T-helper 2 cell treated with Interferon-gamma antibody and Interleukin-4, amounts not matched to agents 100 ng/mL and 5 ng/mL, for 36 hours (primary cell): ENCODE measurements at regions not wholly inside any gene's neighbourhood (a gene's known extent, or its start where the extent isn't known, plus 50 kb on each side); places are given as distances from the start of the nearest gene placed in this dataset.

Source experiments
- intact Hi-C: fragments of 100-400 bp; cut with micrococcal nuclease; formaldehyde crosslinking; loops from one replicate; pipeline ENCODE4 v1.15.1; 2023

DNA sequence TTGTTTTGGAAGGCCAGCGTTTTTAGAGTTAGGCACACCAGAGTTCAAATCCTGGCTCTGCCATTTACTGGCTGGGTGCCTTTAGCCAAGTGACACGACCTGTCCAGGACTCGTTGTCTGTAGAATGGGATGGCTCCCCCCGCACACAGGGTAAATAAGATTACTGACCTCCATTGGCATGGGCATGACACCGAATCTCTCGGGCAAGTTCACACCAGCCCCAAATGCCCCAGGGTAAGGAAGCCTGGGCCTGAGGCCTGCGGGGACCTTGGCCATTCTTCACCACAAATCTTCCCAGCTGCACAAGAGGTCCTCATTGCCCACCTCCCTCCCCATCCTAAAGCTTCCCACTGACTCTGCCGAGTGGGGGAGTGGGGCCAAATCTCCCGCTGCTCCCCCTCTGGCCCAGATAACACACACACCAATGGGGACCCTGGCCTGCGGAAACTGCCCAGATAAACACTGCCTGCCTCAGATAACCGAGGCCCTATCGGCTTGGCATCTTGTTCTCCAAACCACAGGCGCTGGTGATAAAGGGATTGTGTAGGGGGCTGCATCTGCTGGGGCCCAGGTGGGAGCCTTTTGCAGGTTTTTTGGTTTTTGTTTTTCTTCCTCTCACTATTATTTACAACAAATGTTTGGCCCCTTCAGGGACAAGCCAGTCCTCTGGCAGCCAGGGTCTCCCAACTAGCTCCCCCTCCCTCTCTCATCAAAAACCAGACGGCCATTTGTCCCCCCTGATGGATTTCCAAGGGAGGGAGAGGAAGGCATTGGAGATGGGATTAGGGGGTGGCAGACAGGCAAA lies 75.0 kb upstream of the LHX1 start:
- intact Hi-C loops, result no loop called here

- intact Hi-C loops, result no loop called here
Observed at GRCh38 chr17:36863131-36863530, 74.1 kb upstream of the LHX1 start.

DNA sequence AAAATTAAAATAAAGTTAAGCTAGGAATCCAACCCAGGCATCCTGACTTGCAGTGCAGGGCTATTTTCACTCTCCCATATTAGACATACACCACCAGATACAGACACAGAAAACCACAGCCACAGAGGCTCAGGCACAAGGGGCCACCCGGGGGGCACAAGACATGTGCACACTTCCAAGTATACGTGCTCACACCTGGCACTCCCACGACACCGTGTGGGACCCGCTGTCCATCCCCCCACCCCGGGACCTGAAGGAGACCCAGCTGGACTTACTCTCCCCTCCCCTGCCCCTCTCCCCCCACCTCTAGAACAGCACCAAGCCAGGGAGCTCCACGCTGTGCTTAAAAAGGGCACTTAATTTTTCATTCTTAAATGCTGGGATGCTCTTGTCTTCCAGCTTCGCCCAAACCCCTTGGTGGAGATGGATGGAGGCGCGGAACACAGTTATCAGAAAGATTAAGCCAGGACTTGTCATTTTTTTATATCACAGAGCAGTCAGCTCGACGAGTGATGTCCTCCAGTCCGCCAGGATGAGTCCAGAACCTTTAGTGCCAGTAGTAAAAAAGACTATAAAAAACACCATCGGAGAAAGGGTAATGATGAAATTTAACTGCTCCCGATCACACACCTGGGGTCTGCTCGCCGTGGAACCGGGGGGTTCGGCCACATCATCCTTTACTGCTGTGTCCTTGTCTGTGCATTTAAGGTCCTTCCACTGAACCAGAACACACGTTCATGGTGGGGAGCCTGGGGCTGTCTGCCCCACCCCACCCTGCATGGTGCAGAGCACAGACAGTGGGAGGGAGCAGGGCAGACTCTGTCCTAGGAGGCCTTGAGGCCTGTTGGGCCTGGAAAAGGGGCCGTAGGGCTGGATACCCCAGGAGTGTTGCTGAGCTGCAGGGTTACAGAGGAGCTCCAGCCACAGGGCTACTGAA lies 73.3 kb upstream of the LHX1 start:
- intact Hi-C loops, result no loop called here

DNA sequence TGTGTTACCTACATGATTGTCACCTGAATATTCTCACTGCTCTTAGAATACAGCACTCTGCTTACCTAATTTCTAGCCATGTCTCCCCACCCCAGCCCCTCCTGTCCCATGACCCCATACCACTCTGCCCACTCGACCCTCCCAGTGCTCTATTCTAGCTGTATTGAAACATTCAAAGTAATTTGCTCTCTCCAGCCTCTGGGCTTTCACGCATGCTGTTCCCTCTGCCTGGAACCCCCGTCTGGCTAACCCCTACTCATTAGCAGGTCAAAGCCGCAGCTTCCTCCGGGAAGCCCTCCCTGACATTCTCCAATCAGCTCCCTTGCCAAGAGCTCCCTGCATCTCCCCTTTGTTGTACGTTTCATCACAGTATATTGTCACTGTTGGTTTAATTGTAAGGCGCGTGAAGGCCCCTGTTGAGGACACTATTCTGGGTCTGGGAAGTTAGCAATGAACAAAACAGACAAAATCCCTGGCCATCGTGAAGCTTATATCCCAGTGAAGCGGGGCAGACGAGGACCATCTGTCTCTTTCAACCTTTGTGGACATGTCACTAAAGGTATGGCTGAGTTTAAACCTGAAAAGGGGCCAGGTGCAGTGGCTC lies 72.3 kb upstream of the LHX1 start:
- intact Hi-C loops, result no loop called here

DNA sequence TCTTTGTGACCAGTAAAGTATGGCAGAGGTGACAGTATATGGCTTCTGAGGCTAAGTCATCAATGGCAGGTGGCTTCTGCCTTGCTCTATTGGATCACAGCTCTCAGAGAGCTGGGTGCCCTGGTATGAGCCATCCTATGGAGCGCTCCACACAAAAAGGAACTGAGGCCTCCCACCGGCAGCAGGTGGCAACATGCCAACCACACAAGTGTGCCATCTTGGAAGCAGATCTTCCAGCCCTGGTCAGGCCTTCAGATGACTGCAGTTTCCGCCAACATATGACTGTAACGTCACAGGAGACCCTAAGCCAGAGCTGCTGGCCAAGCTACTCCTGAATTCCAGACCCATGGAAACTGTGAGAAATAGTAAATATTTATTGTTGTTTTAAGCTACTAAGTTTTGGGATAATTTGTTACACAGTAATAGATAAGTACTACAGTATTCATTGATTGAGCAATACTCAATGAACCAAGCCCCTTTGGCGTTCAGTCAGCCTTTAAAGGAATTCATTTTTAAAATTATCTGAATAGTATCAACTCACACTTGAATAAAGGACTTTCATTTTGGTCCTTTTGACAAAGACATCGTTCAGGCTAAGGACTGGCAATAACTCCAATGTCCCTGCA lies 69.4 kb upstream of the LHX1 start:
- intact Hi-C loops, result no loop called here

GRCh38 chr17:36868777-36869176 lies 68.5 kb upstream of the LHX1 start:
- intact Hi-C loops, result no loop called here

GRCh38 chr17:36869441-36869840 lies 67.8 kb upstream of the LHX1 start:
- intact Hi-C loops, result no loop called here

DNA sequence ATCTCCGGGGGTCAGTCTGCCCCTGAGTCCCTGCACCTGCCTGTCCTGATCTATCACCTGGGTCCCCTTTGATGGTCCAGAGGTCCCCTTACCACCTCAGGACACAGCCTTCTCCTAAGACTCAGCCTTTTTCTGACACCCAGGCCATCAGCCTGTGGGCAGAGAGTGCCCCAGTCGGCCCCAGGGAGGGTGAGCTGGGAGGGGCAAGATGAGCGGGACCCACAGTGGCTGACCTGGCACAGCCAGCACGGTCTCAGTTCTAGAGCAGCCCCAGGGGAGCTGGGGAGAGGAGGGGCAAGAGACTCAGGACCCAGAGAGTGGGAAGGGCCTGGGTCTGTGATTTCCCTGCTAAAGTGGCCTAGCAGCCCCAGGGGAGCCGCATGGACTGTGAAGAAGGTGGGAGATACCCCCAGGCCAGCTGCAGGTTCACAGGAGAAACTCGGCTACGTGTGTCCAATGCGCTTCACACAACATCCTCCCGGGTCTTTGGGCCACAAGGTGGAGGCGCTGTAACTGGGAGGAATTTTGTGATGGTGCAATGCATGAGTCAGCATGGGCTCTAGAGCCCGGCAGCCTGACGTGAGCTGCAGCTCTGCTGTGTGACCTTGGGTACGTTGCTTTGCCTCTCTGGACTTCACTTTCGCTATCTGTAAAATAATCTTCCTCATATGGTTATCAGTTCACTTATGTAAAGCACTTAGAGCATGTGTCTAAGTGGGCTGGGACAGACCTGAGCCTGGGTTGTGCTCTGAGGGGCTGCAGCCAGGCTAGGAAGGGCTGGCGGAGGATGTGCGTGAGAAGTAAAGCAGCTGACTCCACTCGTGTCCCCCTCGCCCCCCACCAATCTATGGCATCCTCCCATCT lies 67.2 kb upstream of the LHX1 start:
- intact Hi-C loops, result no loop called here

GRCh38 chr17:36870720-36870999 lies 66.6 kb upstream of the LHX1 start:
- intact Hi-C loops, result no loop called here

DNA sequence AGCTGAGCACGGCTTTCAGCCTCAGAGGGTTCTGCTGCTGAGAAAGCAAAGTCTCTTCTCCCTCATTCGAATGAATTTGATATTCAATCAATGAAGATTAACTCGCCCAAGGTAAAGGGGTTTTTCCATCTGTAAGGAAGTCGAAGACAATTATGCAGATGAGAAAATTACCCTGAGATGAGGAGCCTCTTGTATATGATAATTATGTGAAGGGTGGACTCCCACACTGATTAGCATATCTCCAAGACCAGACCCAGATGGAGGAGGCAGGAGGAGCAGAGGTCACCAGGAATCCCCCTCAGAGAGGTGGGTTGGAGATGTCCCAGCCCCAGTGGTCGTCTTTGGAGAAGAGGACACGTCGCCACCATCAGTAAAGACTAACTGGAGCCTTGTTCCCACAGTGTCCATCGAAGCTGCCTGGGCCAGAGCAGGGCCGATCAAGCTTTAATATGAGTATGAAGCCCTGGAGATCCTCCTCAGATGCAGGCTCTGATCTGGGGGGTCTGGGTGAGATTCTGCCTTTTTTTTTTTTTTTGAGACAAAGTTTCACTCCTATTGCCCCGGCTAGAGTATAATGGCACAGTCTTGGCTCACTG lies 61.5 kb upstream of the LHX1 start:
- intact Hi-C loops, result no loop called here

- intact Hi-C loops, result no loop called here
Observed at GRCh38 chr17:36876966-36877365, 60.3 kb upstream of the LHX1 start.

DNA sequence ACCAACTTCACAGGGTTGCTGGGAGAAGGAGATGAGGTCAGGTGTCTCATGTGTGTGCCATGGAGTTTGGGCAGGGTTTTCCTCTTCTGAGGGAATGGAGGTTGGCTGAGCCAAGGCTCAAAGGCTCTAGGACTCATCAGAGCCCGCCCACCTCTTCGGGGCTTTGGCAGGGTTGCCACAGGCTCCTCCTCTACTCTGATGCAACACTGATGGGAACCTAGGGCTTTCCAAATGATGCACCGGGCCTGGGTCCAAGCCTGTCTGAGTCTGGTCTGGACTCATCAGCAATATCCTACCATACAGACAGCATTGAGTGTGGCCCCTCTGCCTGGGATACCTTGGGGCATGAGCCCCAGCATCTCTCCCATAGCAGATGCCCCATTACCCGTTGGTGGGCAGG lies 59.5 kb upstream of the LHX1 start:
- intact Hi-C loops, result no loop called here

GRCh38 chr17:36878216-36878615 lies 59.1 kb upstream of the LHX1 start:
- intact Hi-C loops, result no loop called here

GRCh38 chr17:36879027-36879426 lies 58.2 kb upstream of the LHX1 start:
- intact Hi-C loops, result no loop called here

DNA sequence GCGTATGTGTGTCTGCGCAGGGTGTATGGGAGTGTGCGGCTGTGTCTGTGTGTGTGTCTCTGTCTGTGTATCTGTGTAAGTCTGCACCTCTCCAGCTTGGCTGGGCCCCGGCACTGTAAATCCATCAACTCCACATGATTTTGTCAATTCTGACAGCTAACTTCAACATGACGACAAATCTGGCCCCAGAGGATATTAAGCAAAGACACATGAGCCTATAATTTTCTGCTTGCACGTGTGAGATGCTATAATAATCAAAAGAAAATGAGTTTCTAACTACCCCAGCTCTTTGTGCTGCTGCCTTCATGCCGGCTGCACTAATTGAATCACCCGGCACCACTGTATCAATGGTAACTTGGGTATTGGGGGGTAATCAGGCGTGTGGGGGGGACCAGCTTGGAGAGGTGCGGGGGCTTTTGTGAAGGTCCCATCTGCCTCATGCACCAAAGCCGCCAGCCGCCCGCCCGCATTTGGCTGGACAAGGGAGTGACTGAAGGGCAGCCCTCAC lies 57.6 kb upstream of the LHX1 start:
- intact Hi-C loops, result no loop called here

DNA sequence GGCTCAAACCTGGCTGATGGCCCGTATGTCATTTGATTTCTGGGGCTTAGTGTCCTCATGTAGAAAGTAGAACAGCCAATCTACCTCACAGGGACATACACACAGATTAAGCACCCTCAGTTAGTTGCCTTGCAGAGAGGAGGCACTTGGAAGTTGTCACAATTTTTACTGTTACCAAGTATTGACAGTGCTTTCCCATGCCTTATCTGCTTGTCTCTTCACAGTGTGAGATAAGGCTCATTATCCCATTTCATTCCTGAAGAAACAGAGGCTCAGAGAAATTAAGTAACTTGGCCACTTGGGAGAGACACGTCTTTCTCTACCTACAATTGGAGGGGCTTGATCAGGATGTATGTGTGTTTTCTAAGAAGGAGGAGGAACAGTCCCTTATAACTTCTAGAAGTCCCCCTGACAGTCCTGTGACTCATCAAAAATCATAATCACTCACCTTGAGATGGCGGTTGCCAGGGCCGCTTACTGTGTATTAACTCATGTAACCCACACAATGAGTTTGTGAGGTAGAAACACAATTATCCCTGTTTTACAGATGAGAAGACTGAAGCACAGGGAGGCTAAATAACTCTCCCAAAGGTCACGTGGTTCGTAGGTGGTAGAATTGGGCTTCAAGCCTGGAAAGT lies 56.9 kb upstream of the LHX1 start:
- intact Hi-C loops, result no loop called here

- intact Hi-C loops, result no loop called here
Observed at GRCh38 chr17:36881323-36881722, 56.0 kb upstream of the LHX1 start.

DNA sequence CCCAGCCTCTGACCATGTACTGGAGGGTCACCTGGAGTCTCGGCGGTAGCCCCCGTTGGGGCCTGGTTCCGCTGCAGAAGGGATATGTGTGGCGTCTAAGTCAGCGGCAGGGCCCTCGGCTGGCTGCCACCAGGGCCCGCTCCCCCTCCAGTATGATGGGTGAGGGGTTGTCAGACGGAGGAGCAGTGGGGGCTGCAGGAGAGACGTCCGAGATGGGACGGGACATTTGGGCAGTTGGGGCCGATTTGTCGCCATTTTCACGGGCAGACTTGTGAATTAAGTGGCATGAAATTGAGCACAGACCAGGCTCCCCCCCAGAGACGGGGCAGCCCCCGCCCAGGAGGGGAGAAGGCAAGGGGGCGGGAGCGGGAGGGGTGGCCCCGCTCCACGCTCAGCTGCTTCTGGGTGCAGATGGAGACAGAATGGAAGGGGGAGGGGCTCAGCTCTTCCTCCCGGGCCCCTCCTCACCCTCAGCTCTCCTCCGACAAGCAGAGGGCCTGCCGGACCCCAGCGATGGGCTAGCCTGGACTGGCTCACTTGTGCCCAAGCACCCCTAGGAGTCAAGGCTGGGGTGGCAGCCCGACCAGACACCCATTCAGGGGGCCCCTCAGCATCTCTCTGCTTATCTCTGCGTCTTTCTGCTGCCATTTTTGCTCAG lies 52.7 kb upstream of the LHX1 start:
- intact Hi-C loops, result no loop called here

- intact Hi-C loops, result no loop called here
Observed at GRCh38 chr17:36885153-36885735, 52.0 kb upstream of the LHX1 start.
